Endodermal cell (in vitro differentiated cells): ENCODE measurements at regions not wholly inside any gene's neighbourhood (a gene's known extent, or its start where the extent isn't known, plus 50 kb on each side); places are given as distances from the start of the nearest gene placed in this dataset.
"Not testable (repeated sequence)": the region's sequence is repeated elsewhere in the genome, so short reads cannot be mapped to it uniquely, and the experiment has no call there.

Experiments used
- DNase-seq: peaks from one replicate; pipeline ENCODE4 v3.0.0-alpha.2; 2017
- H3K27ac ChIP-seq: 2 replicates; pipeline ENCODE4 v1.5.1; 2013; ENCODE audit warnings: mild to moderate bottlenecking, low read depth, low read length, moderate library complexity
- H3K27me3 ChIP-seq: 2 replicates; pipeline ENCODE4 v1.6.1; 2013; ENCODE audit warnings: mild to moderate bottlenecking, low read length, moderate library complexity; ENCODE audit not compliant: insufficient read depth, control insufficient read depth, poor library complexity, severe bottlenecking
- H3K36me3 ChIP-seq: 2 replicates; pipeline ENCODE4 v1.7.0; 2013; ENCODE audit warnings: mild to moderate bottlenecking, low read length, moderate library complexity; ENCODE audit not compliant: control insufficient read depth, insufficient read depth
- H3K4me1 ChIP-seq: one replicate; pipeline ENCODE4 v1.7.0; 2013; ENCODE audit warnings: low read length; ENCODE audit not compliant: control insufficient read depth, insufficient read depth
- H3K4me3 ChIP-seq: 2 replicates; pipeline ENCODE4 v1.5.1; 2013; ENCODE audit warnings: mild to moderate bottlenecking, low read length, moderate library complexity
- H3K9ac ChIP-seq: 2 replicates; pipeline ENCODE4 v1.6.1; 2013; ENCODE audit warnings: mild to moderate bottlenecking, low read length, moderate library complexity; ENCODE audit not compliant: poor library complexity, severe bottlenecking; ENCODE audit errors: extremely low read depth
- H3K9me3 ChIP-seq: 2 replicates; pipeline ENCODE4 v1.6.1; 2013; ENCODE audit warnings: mild to moderate bottlenecking, low read length, moderate library complexity; ENCODE audit not compliant: control insufficient read depth
- H3K27ac Mint-ChIP-seq: 2 replicates; pipeline ENCODE4 v1.8.0; 2020; ENCODE audit warnings: mixed read lengths
- H3K27me3 Mint-ChIP-seq: 2 replicates; pipeline ENCODE4 v1.8.0; 2021; ENCODE audit warnings: mild to moderate bottlenecking, mixed read lengths; ENCODE audit not compliant: insufficient read depth
- H3K36me3 Mint-ChIP-seq: 2 replicates; pipeline ENCODE4 v1.8.0; 2020; ENCODE audit warnings: low read depth, mixed read lengths
- H3K4me1 Mint-ChIP-seq: 2 replicates; pipeline ENCODE4 v1.8.0; 2020; ENCODE audit warnings: mixed read lengths
- H3K4me3 Mint-ChIP-seq: 2 replicates; pipeline ENCODE4 v1.8.0; 2020; ENCODE audit warnings: mild to moderate bottlenecking, moderate library complexity, mixed read lengths
- H3K9me3 Mint-ChIP-seq: 2 replicates; pipeline ENCODE4 v1.8.0; 2020; ENCODE audit warnings: mild to moderate bottlenecking, mixed read lengths
- WGBS, 2 experiments: methylation state at CpG; one replicate each; pipeline versions ENCODE4 v1.1.5 to v1.1.7; 2013; ENCODE audit warnings: missing lambda C conversion rate in 2 of 2, mixed read lengths in 1 of 2; ENCODE audit not compliant: insufficient coverage in 1 of 2, insufficient read length in 1 of 2; 5-methylcytosine and 5-hydroxymethylcytosine counted together
- TF ChIP-seq, protein P1 (sequence below): fragments of 200-600 bp; sonication (generic); conservative IDR thresholded peaks from 2 replicates; pipeline ENCODE4 v1.5.0; 2021; ENCODE audit warnings: antibody characterized with exemption, mild to moderate bottlenecking

DNA sequence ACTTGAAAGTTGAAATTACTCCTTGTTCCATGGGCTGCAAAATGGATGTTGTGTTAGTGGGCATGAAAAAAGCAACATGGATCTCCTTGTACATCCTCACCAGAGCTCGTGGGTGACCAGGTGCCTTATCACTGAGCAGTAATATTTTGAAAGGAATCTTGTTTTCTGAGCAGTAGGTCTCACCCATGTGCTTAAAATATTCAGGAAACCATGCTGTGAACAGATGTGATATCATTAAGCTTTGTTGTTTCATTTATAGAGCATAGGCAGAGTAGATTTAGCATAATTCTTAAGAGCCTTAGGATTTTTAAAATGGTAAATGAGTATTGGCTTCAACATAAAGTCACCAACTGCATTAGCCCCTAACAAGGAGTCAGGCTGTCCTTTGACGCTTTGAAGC is 316.6 kb downstream of the TYW1 start:
- no peak overlapping the region for H3K4me3 ChIP-seq
- peaks cover 82% of the 10 kb centered on the region for H3K36me3 ChIP-seq
- no peak for DNase-seq
- no peaks in the 10 kb centered on the region for H3K4me1 ChIP-seq
- no peaks in the 10 kb centered on the region for H3K27me3 Mint-ChIP-seq
- H3K27ac ChIP-seq: no peak overlapping the region
- H3K4me1 Mint-ChIP-seq: no peaks in the 10 kb centered on the region
- H3K4me3 Mint-ChIP-seq: no peak overlapping the region
- 93 to 94% methylated on average over 2 of the region's 2 CpGs for WGBS, 2 experiments
- H3K36me3 Mint-ChIP-seq: peaks cover 78% of the 10 kb centered on the region
- no peaks in the 10 kb centered on the region for H3K9me3 ChIP-seq
- H3K27ac Mint-ChIP-seq: no peak overlapping the region
- TF ChIP-seq, protein P1, sequence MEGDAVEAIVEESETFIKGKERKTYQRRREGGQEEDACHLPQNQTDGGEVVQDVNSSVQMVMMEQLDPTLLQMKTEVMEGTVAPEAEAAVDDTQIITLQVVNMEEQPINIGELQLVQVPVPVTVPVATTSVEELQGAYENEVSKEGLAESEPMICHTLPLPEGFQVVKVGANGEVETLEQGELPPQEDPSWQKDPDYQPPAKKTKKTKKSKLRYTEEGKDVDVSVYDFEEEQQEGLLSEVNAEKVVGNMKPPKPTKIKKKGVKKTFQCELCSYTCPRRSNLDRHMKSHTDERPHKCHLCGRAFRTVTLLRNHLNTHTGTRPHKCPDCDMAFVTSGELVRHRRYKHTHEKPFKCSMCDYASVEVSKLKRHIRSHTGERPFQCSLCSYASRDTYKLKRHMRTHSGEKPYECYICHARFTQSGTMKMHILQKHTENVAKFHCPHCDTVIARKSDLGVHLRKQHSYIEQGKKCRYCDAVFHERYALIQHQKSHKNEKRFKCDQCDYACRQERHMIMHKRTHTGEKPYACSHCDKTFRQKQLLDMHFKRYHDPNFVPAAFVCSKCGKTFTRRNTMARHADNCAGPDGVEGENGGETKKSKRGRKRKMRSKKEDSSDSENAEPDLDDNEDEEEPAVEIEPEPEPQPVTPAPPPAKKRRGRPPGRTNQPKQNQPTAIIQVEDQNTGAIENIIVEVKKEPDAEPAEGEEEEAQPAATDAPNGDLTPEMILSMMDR: no peak
- H3K9me3 Mint-ChIP-seq: no peaks in the 10 kb centered on the region
- H3K9ac ChIP-seq: no peak overlapping the region
- no peaks in the 10 kb centered on the region for H3K27me3 ChIP-seq

DNA sequence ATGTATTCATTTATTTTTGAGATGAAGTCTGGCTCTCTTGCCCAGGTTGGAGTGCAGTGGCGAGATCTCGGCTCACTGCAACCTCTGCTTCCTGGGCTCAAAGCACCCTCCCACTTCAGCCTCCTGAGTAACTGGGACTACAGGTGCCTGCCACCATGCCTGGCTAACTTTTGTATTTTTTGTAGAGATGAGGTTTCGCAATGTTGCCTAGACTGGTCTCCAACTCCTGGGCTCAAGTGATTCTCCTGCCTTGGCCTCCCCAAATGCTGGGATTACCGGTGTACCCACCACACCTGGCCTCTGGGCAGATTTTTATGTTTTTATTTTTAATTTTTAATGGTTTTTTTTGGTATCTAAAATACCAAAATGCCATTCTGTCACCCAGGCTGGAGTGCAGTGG is 320.3 kb downstream of the TYW1 start:
- peaks cover 47% of the 10 kb centered on the region for H3K36me3 Mint-ChIP-seq
- not testable (repeated sequence) for H3K9me3 ChIP-seq, H3K27ac ChIP-seq, H3K27ac Mint-ChIP-seq, H3K4me3 Mint-ChIP-seq, H3K4me1 ChIP-seq, DNase-seq, H3K27me3 Mint-ChIP-seq, H3K9me3 Mint-ChIP-seq, H3K9ac ChIP-seq, H3K27me3 ChIP-seq, H3K4me3 ChIP-seq, H3K4me1 Mint-ChIP-seq
- 100% methylated on average over 2 to 4 of the region's 4 CpGs for WGBS, 2 experiments
- H3K36me3 ChIP-seq: peaks cover 54% of the 10 kb centered on the region

- DNase-seq, H3K27me3 Mint-ChIP-seq, H3K36me3 Mint-ChIP-seq, H3K4me1 ChIP-seq, H3K27ac ChIP-seq, H3K4me1 Mint-ChIP-seq, H3K27ac Mint-ChIP-seq, H3K4me3 ChIP-seq, H3K36me3 ChIP-seq, H3K9me3 ChIP-seq, H3K9ac ChIP-seq, H3K9me3 Mint-ChIP-seq, H3K4me3 Mint-ChIP-seq, H3K27me3 ChIP-seq: not testable (repeated sequence)
- WGBS, 2 experiments: 0 to 65% methylated on average over 1 to 3 of the region's 5 CpGs
Observed at GRCh38 chr7:67328257-67328656, 331.6 kb downstream of the TYW1 start.

- H3K9me3 ChIP-seq, H3K4me3 ChIP-seq, H3K9ac ChIP-seq: not testable (repeated sequence)
Observed at GRCh38 chr7:67335165-67335564, 338.5 kb downstream of the TYW1 start.

GRCh38 chr7:67335663-67336062 is 339.0 kb downstream of the TYW1 start:
- not testable (repeated sequence) for H3K36me3 ChIP-seq, H3K4me3 ChIP-seq, H3K9me3 ChIP-seq, H3K27ac Mint-ChIP-seq, H3K9ac ChIP-seq, H3K4me3 Mint-ChIP-seq, H3K4me1 ChIP-seq, H3K27ac ChIP-seq, H3K27me3 Mint-ChIP-seq, DNase-seq, H3K9me3 Mint-ChIP-seq, H3K36me3 Mint-ChIP-seq, H3K27me3 ChIP-seq
- peaks cover 10% of the 10 kb centered on the region for H3K4me1 Mint-ChIP-seq
- no CpG with 5 or more reads among the region's 8 CpGs for WGBS, 2 experiments

More at GRCh38 chr7:67335165-67335564, 338.5 kb downstream of the TYW1 start:
- not testable (repeated sequence) for H3K4me3 Mint-ChIP-seq, H3K9me3 Mint-ChIP-seq, H3K27ac Mint-ChIP-seq, H3K36me3 ChIP-seq, H3K27me3 Mint-ChIP-seq, H3K27ac ChIP-seq, H3K36me3 Mint-ChIP-seq, H3K4me1 ChIP-seq, DNase-seq, H3K27me3 ChIP-seq
- H3K4me1 Mint-ChIP-seq: peaks cover 10% of the 10 kb centered on the region
- no CpG with 5 or more reads among the region's 1 CpG for WGBS, 2 experiments

DNA sequence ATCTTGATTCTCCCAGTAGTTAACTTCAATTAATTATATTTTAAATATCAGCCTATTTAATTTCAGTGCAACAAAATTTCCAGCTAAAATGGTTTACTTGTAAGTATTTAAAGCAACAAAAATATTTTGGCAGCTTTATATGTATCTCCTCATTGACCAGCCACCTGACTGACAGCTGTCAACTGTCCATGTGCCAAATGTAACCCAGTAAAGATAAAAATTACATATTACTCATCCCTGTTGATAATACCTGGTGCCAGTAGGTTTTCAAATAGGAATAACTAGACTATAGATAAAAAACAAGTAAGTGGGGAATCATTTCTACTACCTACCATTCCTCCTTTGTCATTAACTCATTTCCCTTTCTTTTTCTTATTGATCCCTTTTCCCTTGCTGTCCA is 341.9 kb downstream of the TYW1 start:
- not testable (repeated sequence) for H3K27me3 Mint-ChIP-seq, H3K27me3 ChIP-seq, H3K27ac Mint-ChIP-seq, H3K9me3 Mint-ChIP-seq, H3K4me1 ChIP-seq, H3K9ac ChIP-seq, H3K36me3 ChIP-seq, H3K27ac ChIP-seq, H3K4me3 Mint-ChIP-seq, H3K4me3 ChIP-seq, DNase-seq, H3K36me3 Mint-ChIP-seq, H3K9me3 ChIP-seq
- peaks cover 10% of the 10 kb centered on the region for H3K4me1 Mint-ChIP-seq
